Body of pancreas (tissue), 4 donors: ENCODE measurements at regions not wholly inside any gene's neighbourhood (a gene's known extent, or its start where the extent isn't known, plus 50 kb on each side); places are given as distances from the start of the nearest gene placed in this dataset.

Experiments
- POLR2A ChIP-seq, 3 donors: fragments of 450-650 bp; IDR thresholded peaks; one replicate each; pipeline ENCODE4 v1.6.1; 2016; ENCODE audit warnings: antibody characterized with exemption in 3 of 3, mild to moderate bottlenecking in 2 of 3
- TF ChIP-seq, protein P1 (sequence below), 7 experiments: fragments of 450-650 bp in 4 of 7; fragments of 200-600 bp in 3 of 7; sonication (generic) in 3 of 7; IDR thresholded peaks; one replicate each; pipeline ENCODE4 v1.5.1; 2016 to 2019; ENCODE audit warnings: antibody characterized with exemption in 7 of 7

DNA sequence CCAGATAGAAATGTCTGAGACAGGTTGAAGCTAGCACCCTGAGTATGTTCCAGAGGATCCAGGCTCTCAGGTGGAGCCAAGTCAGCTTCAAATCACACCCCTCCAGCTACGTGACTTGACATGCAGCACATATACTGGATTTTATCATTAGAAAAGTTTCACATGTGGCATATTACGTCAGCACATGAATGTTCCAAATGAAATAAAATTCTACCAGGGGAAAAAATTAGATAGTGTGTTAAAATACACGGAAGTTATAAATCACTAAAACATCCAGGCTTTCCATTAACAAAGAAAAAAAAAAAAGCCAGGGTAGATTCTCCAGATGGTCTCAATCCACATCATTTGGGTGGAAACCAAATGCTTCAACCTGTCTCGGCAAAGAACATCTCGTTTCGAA lies 251.6 kb downstream of the MPDZ start:
- TF ChIP-seq, protein P1, sequence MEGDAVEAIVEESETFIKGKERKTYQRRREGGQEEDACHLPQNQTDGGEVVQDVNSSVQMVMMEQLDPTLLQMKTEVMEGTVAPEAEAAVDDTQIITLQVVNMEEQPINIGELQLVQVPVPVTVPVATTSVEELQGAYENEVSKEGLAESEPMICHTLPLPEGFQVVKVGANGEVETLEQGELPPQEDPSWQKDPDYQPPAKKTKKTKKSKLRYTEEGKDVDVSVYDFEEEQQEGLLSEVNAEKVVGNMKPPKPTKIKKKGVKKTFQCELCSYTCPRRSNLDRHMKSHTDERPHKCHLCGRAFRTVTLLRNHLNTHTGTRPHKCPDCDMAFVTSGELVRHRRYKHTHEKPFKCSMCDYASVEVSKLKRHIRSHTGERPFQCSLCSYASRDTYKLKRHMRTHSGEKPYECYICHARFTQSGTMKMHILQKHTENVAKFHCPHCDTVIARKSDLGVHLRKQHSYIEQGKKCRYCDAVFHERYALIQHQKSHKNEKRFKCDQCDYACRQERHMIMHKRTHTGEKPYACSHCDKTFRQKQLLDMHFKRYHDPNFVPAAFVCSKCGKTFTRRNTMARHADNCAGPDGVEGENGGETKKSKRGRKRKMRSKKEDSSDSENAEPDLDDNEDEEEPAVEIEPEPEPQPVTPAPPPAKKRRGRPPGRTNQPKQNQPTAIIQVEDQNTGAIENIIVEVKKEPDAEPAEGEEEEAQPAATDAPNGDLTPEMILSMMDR (IDR thresholded peaks at IDR 0.05): no peak
- TF ChIP-seq POLR2A (IDR thresholded peaks at IDR 0.05): no peak
